ENCODE measurements at regions not wholly inside any gene's neighbourhood (a gene's known extent, or its start where the extent isn't known, plus 50 kb on each side); places are given as distances from the start of the nearest gene placed in this dataset.

DNA sequence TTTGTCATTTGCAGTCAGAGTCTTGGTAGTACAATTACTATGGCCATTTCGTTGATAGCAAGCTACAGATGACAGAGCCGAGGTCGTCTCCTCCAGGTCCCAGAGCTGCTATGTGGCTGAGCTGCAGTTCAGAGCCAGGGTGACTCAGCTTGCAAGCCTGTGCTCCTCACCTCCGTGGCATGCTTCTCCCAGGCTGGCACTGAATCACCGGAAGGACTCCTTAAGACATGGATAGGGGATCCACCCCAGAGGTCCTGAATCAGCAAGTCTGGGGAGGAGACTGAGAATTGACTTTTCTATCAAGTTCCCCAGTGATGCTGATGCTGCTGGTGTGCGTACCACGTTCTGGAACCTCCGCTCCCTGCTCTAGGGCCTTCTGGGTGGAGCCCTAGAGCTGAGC, 291.2 kb downstream of the CDH26 start:
- Histone ChIP-seq H3K79me2 (ENCODE audit: control insufficient read depth in 1 of 2, insufficient read depth in 2 of 2, low read length in 2 of 2) (no peaks in the 10 kb centered on the region), H3K27me3 (replicated peaks in 1 of 4; ENCODE audit: control insufficient read depth in 3 of 4, extremely low read depth in 1 of 4, insufficient read depth in 3 of 4, low read length in 3 of 4) (peaks cover 0 to 2% (median 0%) of the 10 kb centered on the region in 4 experiments; a peak in 2 of 7 replicates), H4K20me1 (replicated peaks in 1 of 2; ENCODE audit: control insufficient read depth in 1 of 2, insufficient read depth in 2 of 2, low read length in 2 of 2) (no peaks in the 10 kb centered on the region), H4K91ac (replicated peaks; ENCODE audit: insufficient read length, low read length) (no peak overlapping the region), H3K27ac (ENCODE audit: low read depth, low read length) (no peak overlapping the region), H3K4me3 (ENCODE audit: extremely low read depth in 1 of 4, insufficient read depth in 2 of 4, low read depth in 3 of 4, low read length in 4 of 4) (no peak overlapping the region), H3K9ac (replicated peaks in 1 of 4; ENCODE audit: extremely low read depth in 1 of 4, low read depth in 3 of 4, low read length in 3 of 4) (no peak overlapping the region), H4K8ac (ENCODE audit: extremely low read depth, insufficient read depth, low read length) (no peak overlapping the region), H2BK20ac (ENCODE audit: low read length) (no peak overlapping the region), H3K79me1 (ENCODE audit: low read depth, low read length) (no peaks in the 10 kb centered on the region), H2AFZ (ENCODE audit: low read length) (no peak overlapping the region), H3K23ac (ENCODE audit: insufficient read length) (no peak overlapping the region), H3K18ac (ENCODE audit: extremely low read depth, low read length) (no peak overlapping the region), H3K14ac (ENCODE audit: insufficient read length) (no peak overlapping the region), H3K9me3 (ENCODE audit: insufficient read depth in 2 of 2, low read depth in 1 of 2, low read length in 1 of 2) (peaks cover 0 to 12% of the 10 kb centered on the region in 2 experiments; a peak in 1 of 4 replicates), H2AK5ac (ENCODE audit: low read depth, low read length) (no peak overlapping the region), H4K5ac (ENCODE audit: insufficient read length, low read depth, low read length) (no peak overlapping the region), H2BK5ac (ENCODE audit: low read depth, low read length) (no peak overlapping the region), H2BK12ac (ENCODE audit: low read depth, low read length) (no peak overlapping the region), H3K4me2 (ENCODE audit: insufficient read depth in 1 of 2, low read depth in 2 of 2, low read length in 2 of 2) (no peak overlapping the region), H3K4ac (replicated peaks; ENCODE audit: insufficient read length, low read depth, low read length) (peak overlapping the region; percentile 39), H2BK120ac (replicated peaks; ENCODE audit: low read depth, low read length) (no peak overlapping the region), H3K36me3 (ENCODE audit: control insufficient read depth in 2 of 4, insufficient read depth in 4 of 4, low read length in 3 of 4) (no peaks in the 10 kb centered on the region), H3K56ac (replicated peaks; ENCODE audit: insufficient read length, low read depth, low read length) (no peak overlapping the region), H3K4me1 (replicated peaks in 1 of 4; ENCODE audit: control insufficient read depth in 3 of 4, insufficient read depth in 4 of 4, low read length in 3 of 4) (no peaks in the 10 kb centered on the region), H2BK15ac (ENCODE audit: low read length) (no peak overlapping the region), H3K23me2 (ENCODE audit: low read depth, low read length) (no peaks in the 10 kb centered on the region; the same call in 1 of the 2 replicates)
- DNase-seq (ENCODE audit: low read depth in 1 of 2, low spot score in 2 of 2) = peak in 1 of 2 experiments; percentile 25
- no peak for FAIRE-seq
- 77% methylated on average over 8 of the region's 8 CpGs; no CpG with 5 or more reads in 1 of the 2 experiments for WGBS, 2 experiments (ENCODE audit: extremely low coverage in 1 of 2, insufficient coverage in 1 of 2, insufficient read length in 1 of 2, insufficient replicate concordance in 2 of 2, low coverage in 1 of 2, low lambda C conversion rate in 2 of 2, missing lambda C conversion rate in 1 of 2)
- CTCF ChIA-PET (ENCODE audit: partially characterized antibody) = interaction anchor here (0.8 to 1.5 kb wide), 2 partner anchors 14 to 16 kb away, joined by 3 to 4 read pairs; no protein-coding TSS in a partner anchor
- POLR2A ChIA-PET (ENCODE audit: partially characterized antibody) = no interaction called here
- no peak for TF ChIP-seq SIN3A (conservative IDR thresholded peaks at IDR 0.05 in 1 of 2, IDR thresholded peaks at IDR 0.05 in 1 of 2; ENCODE audit: low read depth in 1 of 2, low read length in 2 of 2)
- TF ChIP-seq JUND (IDR thresholded peaks at IDR 0.05; ENCODE audit: low read length) = no peak
- TF ChIP-seq TCF12 (IDR thresholded peaks at IDR 0.05; ENCODE audit: low read depth, low read length) = no peak

Data from H1 (cell line).